ENCODE measurements at regions not wholly inside any gene's neighbourhood (a gene's known extent, or its start where the extent isn't known, plus 50 kb on each side); places are given as distances from the start of the nearest gene placed in this dataset.
"Not testable (repeated sequence)": the region's sequence is repeated elsewhere in the genome, so short reads cannot be mapped to it uniquely, and the experiment has no call there.

GRCh38 chr3:13187593-13187992 is 114.4 kb upstream of the IQSEC1 start:
- Histone ChIP-seq H3K27me3 (peaks cover 0 to 4% (median 0%) of the 10 kb centered on the region in 3 donors), H3K4me1 (no peaks in the 10 kb centered on the region), H3K9me3 (peaks cover 0 to 10% (median 8%) of the 10 kb centered on the region in 4 donors), H3K27ac (no peak overlapping the region), H3K4me3 (no peak overlapping the region), H3K36me3 (no peaks in the 10 kb centered on the region)
- intact Hi-C loops (cut with DNase I; ENCODE audit: low total_unique reads), result no loop called here
- DNase-seq, result no peak
- TF ChIP-seq EP300 (IDR thresholded peaks at IDR 0.05) (no peak), CTCF (IDR thresholded peaks at IDR 0.05) (no peak), POLR2A (IDR thresholded peaks at IDR 0.05) (no peak), POLR2AphosphoS5 (IDR thresholded peaks at IDR 0.05) (no peak)
- 93 to 100% (median 99%) methylated on average over 2 of the region's 2 CpGs for WGBS, 5 donors

GRCh38 chr3:13186435-13186815 is 113.2 kb upstream of the IQSEC1 start:
- intact Hi-C loops (cut with DNase I; ENCODE audit: low total_unique reads), result no loop called here
- WGBS, 5 donors, result 65 to 72% (median 70%) methylated on average over 9 of the region's 9 CpGs
- no peak overlapping the region for H3K4me3 ChIP-seq
- H3K27ac ChIP-seq, result no peak overlapping the region
- no peak for DNase-seq
- no peaks in the 10 kb centered on the region for H3K27me3 ChIP-seq
- no peak for TF ChIP-seq CTCF (IDR thresholded peaks at IDR 0.05)
- TF ChIP-seq POLR2A (IDR thresholded peaks at IDR 0.05), result no peak
- TF ChIP-seq POLR2AphosphoS5 (IDR thresholded peaks at IDR 0.05), result no peak
- TF ChIP-seq EP300 (IDR thresholded peaks at IDR 0.05), result no peak
- no peaks in the 10 kb centered on the region for H3K36me3 ChIP-seq
- H3K4me1 ChIP-seq, result no peaks in the 10 kb centered on the region
- peaks cover 0 to 10% (median 8%) of the 10 kb centered on the region in 4 donors for H3K9me3 ChIP-seq

DNA sequence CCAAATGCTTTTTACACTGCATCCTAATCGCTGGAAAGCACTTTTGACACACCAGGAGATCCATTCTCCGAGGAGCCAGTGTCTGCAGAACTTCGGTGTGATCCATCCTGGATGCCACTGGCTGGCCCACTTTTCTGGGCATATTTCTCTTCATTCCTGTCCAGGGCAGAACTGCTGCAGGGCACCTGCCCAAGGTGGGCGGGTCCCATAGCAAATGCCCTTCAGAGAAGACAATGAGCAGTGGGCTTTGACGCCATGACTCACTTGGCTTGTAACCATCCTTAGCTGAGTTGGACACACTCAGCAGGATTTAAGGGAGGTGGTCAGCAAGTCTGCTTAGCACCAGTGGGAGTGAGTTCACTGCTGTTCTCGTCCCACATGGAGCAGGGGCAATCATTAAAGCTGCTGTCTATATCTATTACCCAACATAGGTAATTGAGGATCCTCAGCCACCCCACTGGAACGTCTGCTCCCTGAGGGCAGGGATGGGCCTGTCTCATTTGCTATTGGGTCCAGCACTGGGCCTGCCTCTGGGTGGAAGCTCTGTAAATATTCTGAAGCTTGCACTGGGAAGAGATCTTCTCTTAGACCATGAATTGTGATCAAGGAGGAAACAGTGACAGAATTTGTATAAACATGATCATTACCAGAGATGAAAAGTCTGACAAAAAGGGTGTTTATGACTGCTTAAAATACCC is 112.7 kb upstream of the IQSEC1 start:
- Histone ChIP-seq H3K9me3 (peaks cover 0 to 10% (median 8%) of the 10 kb centered on the region in 4 donors), H3K27ac (no peak overlapping the region), H3K27me3 (no peaks in the 10 kb centered on the region), H3K36me3 (no peaks in the 10 kb centered on the region), H3K4me3 (no peak overlapping the region), H3K4me1 (no peaks in the 10 kb centered on the region)
- WGBS, 5 donors, result 74 to 87% (median 86%) methylated on average over 6 to 7 of the region's 7 CpGs
- DNase-seq, result no peak
- TF ChIP-seq EP300 (IDR thresholded peaks at IDR 0.05), result no peak
- TF ChIP-seq CTCF (IDR thresholded peaks at IDR 0.05), result no peak
- no peak for TF ChIP-seq POLR2A (IDR thresholded peaks at IDR 0.05)
- TF ChIP-seq POLR2AphosphoS5 (IDR thresholded peaks at IDR 0.05), result no peak
- intact Hi-C loops (cut with DNase I; ENCODE audit: low total_unique reads), result no loop called here

GRCh38 chr3:13179582-13180210 is 106.5 kb upstream of the IQSEC1 start:
- H3K36me3 ChIP-seq; H3K27me3 ChIP-seq; DNase-seq; H3K27ac ChIP-seq; H3K4me1 ChIP-seq; H3K4me3 ChIP-seq; intact Hi-C loops (cut with DNase I; ENCODE audit: low total_unique reads): not testable (repeated sequence)
- H3K9me3 ChIP-seq, result peaks cover 13 to 29% (median 18%) of the 10 kb centered on the region in 4 donors
- WGBS, 5 donors, result 86 to 96% (median 94%) methylated on average over 9 to 32 of the region's 32 CpGs

GRCh38 chr3:13179181-13179580 is 106.0 kb upstream of the IQSEC1 start:
- Histone ChIP-seq H3K36me3 (no peaks in the 10 kb centered on the region), H3K27ac (no peak overlapping the region), H3K4me3 (no peak overlapping the region), H3K27me3 (no peaks in the 10 kb centered on the region), H3K9me3 (peaks cover 13 to 29% (median 18%) of the 10 kb centered on the region in 4 donors), H3K4me1 (no peaks in the 10 kb centered on the region)
- WGBS, 5 donors, result 62 to 85% (median 74%) methylated on average over 1 of the region's 1 CpG
- intact Hi-C loops (cut with DNase I; ENCODE audit: low total_unique reads), result no loop called here
- DNase-seq, result no peak
- TF ChIP-seq POLR2AphosphoS5 (IDR thresholded peaks at IDR 0.05) (no peak), POLR2A (IDR thresholded peaks at IDR 0.05) (no peak), CTCF (IDR thresholded peaks at IDR 0.05) (no peak), EP300 (IDR thresholded peaks at IDR 0.05) (no peak)

Measured in stomach (tissue), 8 donors.